HG03097 (cell line): ENCODE measurements at regions not wholly inside any gene's neighbourhood (a gene's known extent, or its start where the extent isn't known, plus 50 kb on each side); places are given as distances from the start of the nearest gene placed in this dataset.
"Not testable (repeated sequence)": the region's sequence is repeated elsewhere in the genome, so short reads cannot be mapped to it uniquely, and the experiment has no call there.

Experiments
- ATAC-seq: cut with Tn5 transposase; IDR thresholded peaks from one replicate; pipeline ENCODE4 v1.9.1; 2021; ENCODE audit not compliant: unreplicated experiment, low FRiP score

DNA sequence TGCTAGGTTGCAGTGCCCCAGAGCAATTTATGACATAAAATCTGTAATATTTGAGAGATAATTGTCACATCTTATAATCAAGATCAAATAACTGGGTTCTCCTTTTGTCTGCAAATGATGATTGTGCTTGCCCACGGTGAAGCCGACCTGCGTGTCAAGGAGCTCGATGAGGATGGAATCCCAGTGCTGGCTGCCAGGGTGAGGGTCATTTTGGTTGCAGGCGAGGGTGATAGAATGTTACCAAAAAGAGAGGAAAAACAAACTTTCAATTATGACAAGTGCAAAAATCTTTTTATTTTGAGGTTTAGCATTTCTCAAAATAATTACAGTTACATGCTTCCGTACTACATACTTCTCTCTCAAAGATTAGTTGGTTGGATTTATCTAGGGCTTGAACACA lies 76.4 kb upstream of the ZNF658 start:
- not testable (repeated sequence) for ATAC-seq

GRCh38 chr9:66829853-66830252 lies 70.7 kb upstream of the ZNF658 start:
- not testable (repeated sequence) for ATAC-seq

DNA sequence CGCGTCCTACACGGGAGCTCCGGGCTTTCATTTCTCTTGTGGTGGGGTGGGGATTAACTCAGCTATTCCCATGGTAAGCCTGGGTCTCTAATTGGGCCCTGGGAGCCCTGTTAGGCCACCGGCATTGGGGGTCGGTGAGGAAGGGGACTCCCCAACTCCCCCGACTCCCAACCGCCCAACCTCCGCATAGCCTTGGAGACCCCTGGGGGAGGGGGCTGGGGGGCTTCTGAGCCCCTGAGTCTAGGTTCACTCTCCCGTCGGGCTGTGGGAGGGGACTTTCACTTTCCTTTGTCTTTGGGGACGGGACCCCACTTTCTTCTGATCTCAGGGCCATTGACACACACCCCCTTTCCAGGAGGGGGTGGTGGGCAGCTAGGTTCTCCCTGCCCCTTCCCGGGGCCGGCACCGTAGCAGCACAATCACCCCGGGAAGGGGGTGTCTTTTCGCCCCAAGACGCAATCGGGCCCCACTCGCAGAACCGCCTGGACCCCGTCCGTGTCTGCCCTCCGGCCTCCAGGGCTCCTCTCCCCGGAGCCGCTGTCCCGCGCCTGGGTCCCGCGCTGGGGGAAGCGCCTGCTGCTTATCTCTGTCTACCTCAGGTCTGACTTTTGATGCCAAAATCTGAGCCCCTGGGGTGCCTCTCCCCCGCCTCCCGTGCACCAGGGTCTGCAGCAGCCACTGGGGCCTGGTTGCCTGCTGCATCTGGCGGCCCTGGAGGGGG lies 69.6 kb upstream of the ZNF658 start:
- ATAC-seq, result not testable (repeated sequence)

GRCh38 chr9:66832222-66832621 lies 68.3 kb upstream of the ZNF658 start:
- ATAC-seq, result not testable (repeated sequence)

DNA sequence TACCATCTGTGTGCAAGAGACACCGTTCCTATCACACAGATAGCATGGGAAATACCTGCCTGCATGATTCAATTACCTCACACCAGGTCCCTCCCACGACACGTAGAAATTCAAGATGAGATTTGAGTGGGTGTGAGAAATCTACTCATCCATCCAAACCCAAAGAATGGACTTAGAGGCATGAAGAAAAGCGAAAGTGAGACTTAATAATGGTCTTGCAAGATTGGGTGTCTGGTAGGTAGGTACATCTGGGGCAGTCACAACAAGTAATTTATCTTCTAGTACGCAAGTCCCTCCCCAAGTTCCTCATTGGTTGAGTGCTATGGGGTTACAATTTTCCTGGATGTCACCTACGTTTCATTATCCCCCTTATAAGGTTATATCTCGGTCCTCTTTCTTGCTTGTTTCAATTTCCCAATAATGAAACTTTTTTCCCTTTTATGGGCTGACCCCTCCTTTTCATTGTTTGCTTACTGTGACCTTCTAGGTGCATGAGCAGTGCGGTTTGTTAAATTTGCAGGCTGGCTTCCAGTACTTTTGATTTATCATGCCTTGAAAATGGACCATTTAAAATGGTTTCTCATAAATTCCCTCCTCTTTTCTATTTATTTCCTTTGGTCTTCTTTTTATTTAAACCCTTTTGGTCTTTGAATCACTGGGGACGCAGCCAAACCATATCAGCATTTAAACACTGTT lies 63.1 kb upstream of the ZNF658 start:
- ATAC-seq, result not testable (repeated sequence)
